OCI-LY1 (cell line): ENCODE measurements at regions not wholly inside any gene's neighbourhood (a gene's known extent, or its start where the extent isn't known, plus 50 kb on each side); places are given as distances from the start of the nearest gene placed in this dataset.

Source experiments
- CTCF ChIP-seq: fragments of 200-600 bp; sonication (generic), shearing (Covaris generic); IDR thresholded peaks from 2 replicates; pipeline ENCODE4 v1.5.1; 2017; ENCODE audit warnings: mild to moderate bottlenecking, antibody characterized with exemption, low read length, moderate library complexity, mixed read lengths
- EZH2 ChIP-seq: fragments of 200-600 bp; sonication (generic), shearing (Covaris generic); IDR thresholded peaks from 2 replicates; pipeline ENCODE4 v1.8.0; 2017; ENCODE audit warnings: borderline replicate concordance, mixed run types, mild to moderate bottlenecking, antibody characterized with exemption, low read length, moderate library complexity, mixed read lengths

GRCh38 chr3:59313365-59313764, 263.5 kb upstream of the CFAP20DC start:
- TF ChIP-seq EZH2 (no peak), CTCF (peak; percentile 63)
